GM12878 (cell line): ENCODE measurements at regions not wholly inside any gene's neighbourhood (a gene's known extent, or its start where the extent isn't known, plus 50 kb on each side); places are given as distances from the start of the nearest gene placed in this dataset.

Experiments used
- ATAC-seq: fragments of 200-7000 bp; cut with Tn5 transposase; 3 replicates; pipeline ENCODE4 v1.9.1; 2020; ENCODE audit warnings: mild to moderate bottlenecking, moderate library complexity
- BruUV-seq: library from RNA; stranded (reverse); fragments of 400-500 nt; replicated peaks from 2 replicates; lab custom pipeline; 2021; lab: Mats Ljungman, UMichigan
- CTCF ChIA-PET: fragments of 300-600 bp; sonication (Branson Sonifier 250); formaldehyde crosslinking; extraction: SDS; loops from one replicate; lab custom pipeline; 2021; ENCODE audit warnings: inconsistent platforms; lab: Yijun Ruan, JAX
- POLR2A ChIA-PET: fragments of 350-600 bp; formaldehyde crosslinking; extraction: SDS; loops from one replicate; lab custom pipeline; 2021; ENCODE audit warnings: inconsistent platforms; lab: Charles Lee
- RAD21 ChIA-PET: fragments of 300-600 bp; sonication (Branson Sonifier 250); formaldehyde crosslinking; loops from one replicate; lab custom pipeline; 2023; ENCODE audit warnings: antibody characterized with exemption; ENCODE audit not compliant: unreplicated experiment; lab: Charles Lee
- SMC1A ChIA-PET: fragments of 300-600 bp; sonication (Branson Sonifier 250); formaldehyde crosslinking; loops from one replicate; lab custom pipeline; 2023; ENCODE audit not compliant: unreplicated experiment, uncharacterized antibody; lab: Charles Lee
- DNase-seq: peaks from one replicate; pipeline ENCODE4 v3.0.0-alpha.2; 2011; ENCODE audit warnings: low read depth, low spot score
- FAIRE-seq: peaks from 3 replicates; lab custom pipeline; 2011; peaks lifted over from hg19 to GRCh38; lab: Jason Lieb, UNC
- H2AFZ ChIP-seq: 2 replicates; pipeline ENCODE4 v1.6.0; 2011; ENCODE audit warnings: low read depth, low read length, control low read depth; ENCODE audit not compliant: control insufficient read depth
- H3K27ac ChIP-seq: 2 replicates; pipeline ENCODE4 v1.5.1; 2011; ENCODE audit warnings: control low read depth; ENCODE audit not compliant: control insufficient read depth, insufficient read depth
- H3K27me3 ChIP-seq, 2 experiments: replicated peaks in 1 of 2; 2 replicates each; pipeline versions ENCODE4 v1.6.0 to v1.6.1; 2011; ENCODE audit warnings: low read length in 1 of 2; ENCODE audit not compliant: control insufficient read depth in 2 of 2, insufficient read depth in 2 of 2
- H3K36me3 ChIP-seq, 2 experiments: 2 replicates each; pipeline ENCODE4 v1.5.1; 2011; ENCODE audit warnings: low read length in 1 of 2; ENCODE audit not compliant: control insufficient read depth in 2 of 2, insufficient read depth in 2 of 2
- H3K4me1 ChIP-seq: 2 replicates; pipeline ENCODE4 v1.6.1; 2011; ENCODE audit warnings: mild to moderate bottlenecking, low read length, moderate library complexity, mixed read lengths; ENCODE audit not compliant: control insufficient read depth, insufficient read depth
- H3K4me2 ChIP-seq: 2 replicates; pipeline ENCODE4 v1.6.0; 2011; ENCODE audit warnings: control low read depth; ENCODE audit not compliant: control insufficient read depth, insufficient read depth
- H3K4me3 ChIP-seq: fragments of 200-600 bp; sonication (generic); 2 replicates; pipeline ENCODE4 v1.5.1; 2016
- H3K79me2 ChIP-seq: 2 replicates; pipeline ENCODE4 v1.6.0; 2011; ENCODE audit warnings: low read length; ENCODE audit not compliant: control insufficient read depth, insufficient read depth
- H3K9ac ChIP-seq: 2 replicates; pipeline ENCODE4 v1.8.0; 2011; ENCODE audit warnings: low read length, control low read depth, mixed read lengths; ENCODE audit not compliant: control insufficient read depth, insufficient read depth
- H3K9me3 ChIP-seq: replicated peaks from 3 replicates; pipeline ENCODE4 v1.5.1; 2011; ENCODE audit warnings: mild to moderate bottlenecking, low read length; ENCODE audit not compliant: control insufficient read depth, insufficient read depth
- H4K20me1 ChIP-seq: 2 replicates; pipeline ENCODE4 v1.6.0; 2011; ENCODE audit not compliant: control insufficient read depth, insufficient read depth
- IRF3 ChIP-seq: fragments of 450-650 bp; IDR thresholded peaks from 2 replicates; pipeline ENCODE4 v1.6.1; 2014; ENCODE audit warnings: mild to moderate bottlenecking
- MEF2B ChIP-seq: fragments of 450-650 bp; IDR thresholded peaks from 2 replicates; pipeline ENCODE4 v1.6.1; 2018; ENCODE audit warnings: mild to moderate bottlenecking, moderate library complexity; ENCODE audit not compliant: partially characterized antibody, poor library complexity, severe bottlenecking
- NBN ChIP-seq: fragments of 450-650 bp; IDR thresholded peaks from 2 replicates; pipeline ENCODE4 v1.6.1; 2016
- NR2C1 ChIP-seq: fragments of 450-650 bp; IDR thresholded peaks from 2 replicates; pipeline ENCODE4 v1.6.1; 2017; ENCODE audit warnings: antibody characterized with exemption, mild to moderate bottlenecking, moderate library complexity
- POLR2A ChIP-seq: IDR thresholded peaks from 2 replicates; pipeline ENCODE4 v1.6.1; 2011; ENCODE audit warnings: low read depth, mild to moderate bottlenecking, low read length
- POU2F2 ChIP-seq: IDR thresholded peaks from 3 replicates; pipeline ENCODE4 v1.6.1; 2011; ENCODE audit warnings: low read depth, mild to moderate bottlenecking, low read length, borderline replicate concordance
- SMAD1 ChIP-seq: fragments of 450-650 bp; IDR thresholded peaks from 2 replicates; pipeline ENCODE4 v1.6.1; 2018; ENCODE audit warnings: mild to moderate bottlenecking, low read depth; ENCODE audit not compliant: partially characterized antibody
- SMARCA5 ChIP-seq: fragments of 450-650 bp; IDR thresholded peaks from 2 replicates; pipeline ENCODE4 v1.6.1; 2017; ENCODE audit warnings: mild to moderate bottlenecking
- SPI1 ChIP-seq: IDR thresholded peaks from 2 replicates; pipeline ENCODE4 v1.6.1; 2011; ENCODE audit warnings: low read depth, mild to moderate bottlenecking, low read length, moderate library complexity, borderline replicate concordance; ENCODE audit not compliant: insufficient read depth
- STAT1 ChIP-seq: fragments of 450-650 bp; conservative IDR thresholded peaks from 2 replicates; pipeline ENCODE4 v1.6.1; 2014; ENCODE audit warnings: antibody characterized with exemption, mild to moderate bottlenecking
- STAT3 ChIP-seq: IDR thresholded peaks from 2 replicates; pipeline ENCODE4 v1.6.1; 2011; ENCODE audit warnings: low read depth, low read length, improper control_type of control experiment
- TBL1XR1 ChIP-seq: IDR thresholded peaks from 2 replicates; pipeline ENCODE4 v1.6.1; 2012; ENCODE audit warnings: low read depth, low read length, improper control_type of control experiment
- USF1 ChIP-seq: IDR thresholded peaks from 2 replicates; pipeline ENCODE4 v1.6.1; 2011; ENCODE audit warnings: borderline replicate concordance, low read depth, mild to moderate bottlenecking, moderate library complexity, mixed read lengths, low read length; ENCODE audit not compliant: insufficient read depth; ENCODE audit errors: extremely low read length
- ZNF384 ChIP-seq: IDR thresholded peaks from 2 replicates; pipeline ENCODE4 v1.6.1; 2012; ENCODE audit warnings: low read depth, mild to moderate bottlenecking, low read length, improper control_type of control experiment, borderline replicate concordance
- WGBS: methylation state at CpG from one replicate; pipeline ENCODE4 v1.1.6; 2016; ENCODE audit warnings: low lambda C conversion rate; ENCODE audit not compliant: insufficient replicate concordance, insufficient coverage; ENCODE audit errors: missing lambda C conversion rate; 5-methylcytosine and 5-hydroxymethylcytosine counted together
- in situ Hi-C: fragments of 300-500 bp; cut with MboI; formaldehyde crosslinking; loops from 9 replicates; pipeline ENCODE4 v1.14.3; 2018; ENCODE audit warnings: mixed read lengths
- intact Hi-C: fragments of 100-400 bp; cut with micrococcal nuclease; formaldehyde crosslinking; loops from one replicate; pipeline ENCODE4 v1.14.2; 2022; ENCODE audit not compliant: unreplicated experiment
- TF ChIP-seq, protein P1 (sequence below): fragments of 450-650 bp; IDR thresholded peaks from 2 replicates; pipeline ENCODE4 v1.6.1; 2016; ENCODE audit warnings: mild to moderate bottlenecking
- TF ChIP-seq, protein P2 (sequence below): fragments of 450-650 bp; formaldehyde crosslinking; IDR thresholded peaks from 2 replicates; pipeline ENCODE4 v1.5.0; 2022; ENCODE audit warnings: mild to moderate bottlenecking, missing genetic modification characterization

GRCh38 chr12:86721713-86722397 is 465.7 kb upstream of the MGAT4C start:
- Histone ChIP-seq H3K4me2 (no peak overlapping the region), H3K4me1 (no peaks in the 10 kb centered on the region), H4K20me1 (no peaks in the 10 kb centered on the region), H3K9me3 (no peaks in the 10 kb centered on the region), H3K4me3 (no peak overlapping the region), H3K79me2 (no peaks in the 10 kb centered on the region), H3K27ac (no peak overlapping the region), H3K36me3 (no peaks in the 10 kb centered on the region), H3K9ac (no peak overlapping the region), H2AFZ (no peak overlapping the region), H3K27me3 (no peaks in the 10 kb centered on the region)
- intact Hi-C loops, result no loop called here
- BruUV-seq, result no TSS peak
- FAIRE-seq (no peak), DNase-seq (no peak), ATAC-seq (no peak)
- ChIA-PET RAD21 (no interaction called here), SMC1A (no interaction called here), POLR2A (no interaction called here), CTCF (no interaction called here)
- WGBS, result 3% methylated on average over 5 of the region's 5 CpGs
- in situ Hi-C loops, result no loop called here
- TF ChIP-seq SMARCA5 (no peak), ZNF384 (no peak), IRF3 (no peak), POLR2A (no peak), MEF2B (no peak), STAT1 (no peak), SPI1 (no peak), NR2C1 (no peak), USF1 (no peak), TBL1XR1 (no peak), SMAD1 (no peak), POU2F2 (no peak), STAT3 (no peak), NBN (no peak)
- TF ChIP-seq, protein P1, sequence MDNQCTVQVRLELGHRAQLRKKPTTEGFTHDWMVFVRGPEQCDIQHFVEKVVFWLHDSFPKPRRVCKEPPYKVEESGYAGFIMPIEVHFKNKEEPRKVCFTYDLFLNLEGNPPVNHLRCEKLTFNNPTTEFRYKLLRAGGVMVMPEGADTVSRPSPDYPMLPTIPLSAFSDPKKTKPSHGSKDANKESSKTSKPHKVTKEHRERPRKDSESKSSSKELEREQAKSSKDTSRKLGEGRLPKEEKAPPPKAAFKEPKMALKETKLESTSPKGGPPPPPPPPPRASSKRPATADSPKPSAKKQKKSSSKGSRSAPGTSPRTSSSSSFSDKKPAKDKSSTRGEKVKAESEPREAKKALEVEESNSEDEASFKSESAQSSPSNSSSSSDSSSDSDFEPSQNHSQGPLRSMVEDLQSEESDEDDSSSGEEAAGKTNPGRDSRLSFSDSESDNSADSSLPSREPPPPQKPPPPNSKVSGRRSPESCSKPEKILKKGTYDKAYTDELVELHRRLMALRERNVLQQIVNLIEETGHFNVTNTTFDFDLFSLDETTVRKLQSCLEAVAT, result no peak
- TF ChIP-seq, protein P2, sequence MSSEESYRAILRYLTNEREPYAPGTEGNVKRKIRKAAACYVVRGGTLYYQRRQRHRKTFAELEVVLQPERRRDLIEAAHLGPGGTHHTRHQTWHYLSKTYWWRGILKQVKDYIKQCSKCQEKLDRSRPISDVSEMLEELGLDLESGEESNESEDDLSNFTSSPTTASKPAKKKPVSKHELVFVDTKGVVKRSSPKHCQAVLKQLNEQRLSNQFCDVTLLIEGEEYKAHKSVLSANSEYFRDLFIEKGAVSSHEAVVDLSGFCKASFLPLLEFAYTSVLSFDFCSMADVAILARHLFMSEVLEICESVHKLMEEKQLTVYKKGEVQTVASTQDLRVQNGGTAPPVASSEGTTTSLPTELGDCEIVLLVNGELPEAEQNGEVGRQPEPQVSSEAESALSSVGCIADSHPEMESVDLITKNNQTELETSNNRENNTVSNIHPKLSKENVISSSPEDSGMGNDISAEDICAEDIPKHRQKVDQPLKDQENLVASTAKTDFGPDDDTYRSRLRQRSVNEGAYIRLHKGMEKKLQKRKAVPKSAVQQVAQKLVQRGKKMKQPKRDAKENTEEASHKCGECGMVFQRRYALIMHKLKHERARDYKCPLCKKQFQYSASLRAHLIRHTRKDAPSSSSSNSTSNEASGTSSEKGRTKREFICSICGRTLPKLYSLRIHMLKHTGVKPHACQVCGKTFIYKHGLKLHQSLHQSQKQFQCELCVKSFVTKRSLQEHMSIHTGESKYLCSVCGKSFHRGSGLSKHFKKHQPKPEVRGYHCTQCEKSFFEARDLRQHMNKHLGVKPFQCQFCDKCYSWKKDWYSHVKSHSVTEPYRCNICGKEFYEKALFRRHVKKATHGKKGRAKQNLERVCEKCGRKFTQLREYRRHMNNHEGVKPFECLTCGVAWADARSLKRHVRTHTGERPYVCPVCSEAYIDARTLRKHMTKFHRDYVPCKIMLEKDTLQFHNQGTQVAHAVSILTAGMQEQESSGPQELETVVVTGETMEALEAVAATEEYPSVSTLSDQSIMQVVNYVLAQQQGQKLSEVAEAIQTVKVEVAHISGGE, result no peak
